ENCODE measurements at regions not wholly inside any gene's neighbourhood (a gene's known extent, or its start where the extent isn't known, plus 50 kb on each side); places are given as distances from the start of the nearest gene placed in this dataset.

DNA sequence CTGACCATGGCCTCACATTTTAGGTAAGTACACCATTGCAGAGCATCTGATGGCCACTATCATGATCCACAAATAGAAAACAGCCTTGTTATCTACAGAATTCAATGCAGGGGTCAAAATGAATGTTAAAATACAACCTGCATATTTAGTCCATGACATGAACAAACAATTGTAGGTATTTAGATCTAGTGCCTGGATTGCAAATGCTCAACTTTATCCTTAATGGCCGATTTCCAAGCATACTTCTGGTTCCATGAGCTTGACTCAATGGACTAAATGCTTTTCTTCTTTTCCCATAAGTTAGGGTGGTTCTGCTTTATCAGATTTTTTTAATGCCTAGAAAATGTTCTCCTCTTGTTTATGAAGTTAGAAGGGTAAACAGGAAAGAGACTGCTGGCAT is 139.2 kb upstream of the TTC29 start:
- Histone ChIP-seq H3K36me3 (no peaks in the 10 kb centered on the region), H3K9me3 (no peaks in the 10 kb centered on the region), H3K4me1 (peaks cover 0 to 3% (median 0%) of the 10 kb centered on the region in 3 donors), H3K27ac (no peak overlapping the region), H3K4me3 (no peak overlapping the region), H3K27me3 (no peaks in the 10 kb centered on the region)
- WGBS, 2 donors = 53 to 57% methylated on average over 1 of the region's 1 CpG
- DNase-seq = no peak
- intact Hi-C loops (cut with DNase I) = no loop called here
- no peak for TF ChIP-seq POLR2A (IDR thresholded peaks at IDR 0.05)
- TF ChIP-seq, protein P1, sequence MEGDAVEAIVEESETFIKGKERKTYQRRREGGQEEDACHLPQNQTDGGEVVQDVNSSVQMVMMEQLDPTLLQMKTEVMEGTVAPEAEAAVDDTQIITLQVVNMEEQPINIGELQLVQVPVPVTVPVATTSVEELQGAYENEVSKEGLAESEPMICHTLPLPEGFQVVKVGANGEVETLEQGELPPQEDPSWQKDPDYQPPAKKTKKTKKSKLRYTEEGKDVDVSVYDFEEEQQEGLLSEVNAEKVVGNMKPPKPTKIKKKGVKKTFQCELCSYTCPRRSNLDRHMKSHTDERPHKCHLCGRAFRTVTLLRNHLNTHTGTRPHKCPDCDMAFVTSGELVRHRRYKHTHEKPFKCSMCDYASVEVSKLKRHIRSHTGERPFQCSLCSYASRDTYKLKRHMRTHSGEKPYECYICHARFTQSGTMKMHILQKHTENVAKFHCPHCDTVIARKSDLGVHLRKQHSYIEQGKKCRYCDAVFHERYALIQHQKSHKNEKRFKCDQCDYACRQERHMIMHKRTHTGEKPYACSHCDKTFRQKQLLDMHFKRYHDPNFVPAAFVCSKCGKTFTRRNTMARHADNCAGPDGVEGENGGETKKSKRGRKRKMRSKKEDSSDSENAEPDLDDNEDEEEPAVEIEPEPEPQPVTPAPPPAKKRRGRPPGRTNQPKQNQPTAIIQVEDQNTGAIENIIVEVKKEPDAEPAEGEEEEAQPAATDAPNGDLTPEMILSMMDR (IDR thresholded peaks at IDR 0.05) = no peak

DNA sequence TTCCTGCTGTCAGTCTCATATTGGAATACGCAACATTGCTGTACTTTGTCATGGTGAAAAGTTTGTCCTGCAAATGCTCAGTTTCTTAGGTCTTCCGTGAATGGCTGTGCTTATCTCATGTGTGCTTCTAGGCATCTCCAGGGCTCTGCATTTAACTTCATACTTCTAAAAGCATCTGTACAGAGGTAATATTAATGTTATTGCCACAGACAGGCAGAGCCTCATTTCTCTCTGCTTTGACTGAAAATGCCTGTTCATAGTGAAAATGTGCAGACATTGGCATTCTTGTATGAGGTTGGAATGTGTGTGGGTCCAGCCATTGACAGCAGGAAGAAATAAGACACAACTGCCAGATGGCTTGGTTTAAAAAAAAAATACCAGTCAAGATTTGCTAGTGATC is 140.1 kb upstream of the TTC29 start:
- TF ChIP-seq, protein P1 (IDR thresholded peaks at IDR 0.05) = no peak
- TF ChIP-seq POLR2A (IDR thresholded peaks at IDR 0.05) = no peak
- DNase-seq = no peak
- 77 to 87% methylated on average over 2 of the region's 2 CpGs for WGBS, 2 donors
- no peak overlapping the region for H3K4me3 ChIP-seq
- intact Hi-C loops (cut with DNase I) = no loop called here
- no peaks in the 10 kb centered on the region for H3K9me3 ChIP-seq
- H3K36me3 ChIP-seq = no peaks in the 10 kb centered on the region
- H3K27me3 ChIP-seq = no peaks in the 10 kb centered on the region
- no peaks in the 10 kb centered on the region for H3K4me1 ChIP-seq
- H3K27ac ChIP-seq = no peak overlapping the region

DNA sequence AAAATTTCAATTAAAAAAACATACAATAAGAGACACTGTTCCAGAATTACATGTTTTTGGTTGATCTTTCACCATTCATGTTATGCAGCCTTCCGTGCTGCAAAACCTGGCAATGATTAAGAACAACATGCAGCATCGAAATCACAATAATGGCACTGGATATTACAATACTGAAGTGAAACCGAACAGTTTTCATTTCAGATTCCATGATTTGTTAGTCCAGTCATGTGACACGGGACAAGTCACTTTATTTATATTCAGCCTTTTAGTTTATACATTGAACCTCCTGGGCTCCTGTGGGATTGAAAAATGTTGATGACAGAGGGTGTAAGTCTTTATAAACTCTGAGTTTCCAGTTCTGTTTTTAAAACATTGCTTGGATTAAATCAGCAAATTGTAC is 142.5 kb upstream of the TTC29 start:
- Histone ChIP-seq H3K4me1 (no peaks in the 10 kb centered on the region), H3K27me3 (no peaks in the 10 kb centered on the region), H3K4me3 (peak overlapping the region in 1 of 4 donors; percentile 31), H3K27ac (no peak overlapping the region), H3K36me3 (no peaks in the 10 kb centered on the region), H3K9me3 (no peaks in the 10 kb centered on the region)
- intact Hi-C loops (cut with DNase I) = no loop called here
- DNase-seq = no peak
- 56 to 71% methylated on average over 4 of the region's 4 CpGs for WGBS, 2 donors
- TF ChIP-seq, protein P1 (IDR thresholded peaks at IDR 0.05) = no peak
- TF ChIP-seq POLR2A (IDR thresholded peaks at IDR 0.05) = no peak

DNA sequence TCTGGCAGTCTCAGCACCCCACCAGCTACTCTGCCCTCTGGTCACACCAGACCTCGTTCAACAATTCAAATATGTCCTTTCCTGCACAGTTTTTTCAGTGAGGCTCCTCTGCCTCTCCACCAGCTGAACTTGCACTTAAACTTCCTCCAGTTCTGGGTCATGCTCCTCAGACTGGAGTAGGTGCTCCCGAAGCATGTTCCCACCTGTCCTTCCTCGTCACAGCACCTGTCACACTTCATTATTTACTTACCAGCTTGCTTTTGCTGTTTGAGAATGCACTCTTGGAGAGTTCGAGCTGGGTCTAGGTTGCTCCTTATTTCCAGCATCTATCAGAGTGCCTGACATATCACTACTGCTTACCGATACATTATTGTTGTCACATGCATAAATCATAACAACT is 144.8 kb upstream of the TTC29 start:
- H3K27ac ChIP-seq = no peak overlapping the region
- H3K4me3 ChIP-seq = no peak overlapping the region
- H3K4me1 ChIP-seq = no peaks in the 10 kb centered on the region
- H3K36me3 ChIP-seq = no peaks in the 10 kb centered on the region
- 35 to 42% methylated on average over 5 of the region's 5 CpGs for WGBS, 2 donors
- H3K9me3 ChIP-seq = no peaks in the 10 kb centered on the region
- intact Hi-C loops (cut with DNase I) = loop anchor here (10.0 kb wide), 1 partner anchor 756 kb away; no protein-coding TSS in a partner anchor
- TF ChIP-seq POLR2A (IDR thresholded peaks at IDR 0.05) = no peak
- TF ChIP-seq, protein P1 (IDR thresholded peaks at IDR 0.05) = no peak
- no peaks in the 10 kb centered on the region for H3K27me3 ChIP-seq
- no peak for DNase-seq

DNA sequence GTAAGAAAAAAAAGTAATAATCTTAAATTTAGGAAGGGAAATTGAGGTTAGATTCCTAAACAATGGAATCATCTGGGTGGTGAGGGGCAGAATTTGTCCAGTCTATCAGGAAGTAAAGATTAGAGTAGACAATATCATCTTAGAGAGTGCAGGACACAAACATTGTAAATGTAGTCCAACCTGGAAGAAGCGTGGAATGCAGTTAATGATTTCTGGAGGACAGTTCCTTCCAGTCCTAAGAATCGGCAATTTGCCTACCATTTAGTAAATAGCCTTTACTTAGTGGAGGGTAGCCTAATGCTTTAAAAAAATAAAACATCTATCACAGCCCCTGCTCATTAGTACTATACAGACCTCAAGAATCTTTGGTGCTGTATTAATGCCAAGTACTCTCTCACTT is 147.5 kb upstream of the TTC29 start:
- no peak for DNase-seq
- intact Hi-C loops (cut with DNase I) = loop anchor here (10.0 kb wide), 1 partner anchor 758 kb away; no protein-coding TSS in a partner anchor
- no peak overlapping the region for H3K27ac ChIP-seq
- H3K36me3 ChIP-seq = no peaks in the 10 kb centered on the region
- 66 to 80% methylated on average over 2 of the region's 2 CpGs for WGBS, 2 donors
- no peaks in the 10 kb centered on the region for H3K9me3 ChIP-seq
- H3K27me3 ChIP-seq = no peaks in the 10 kb centered on the region
- no peaks in the 10 kb centered on the region for H3K4me1 ChIP-seq
- TF ChIP-seq, protein P1 (IDR thresholded peaks at IDR 0.05) = no peak
- TF ChIP-seq POLR2A (IDR thresholded peaks at IDR 0.05) = no peak
- no peak overlapping the region for H3K4me3 ChIP-seq
